ENCODE measurements at regions not wholly inside any gene's neighbourhood (a gene's known extent, or its start where the extent isn't known, plus 50 kb on each side); places are given as distances from the start of the nearest gene placed in this dataset.
A peak's percentile ranks its signal among the peaks of the same experiment; 100 is the strongest.

DNA sequence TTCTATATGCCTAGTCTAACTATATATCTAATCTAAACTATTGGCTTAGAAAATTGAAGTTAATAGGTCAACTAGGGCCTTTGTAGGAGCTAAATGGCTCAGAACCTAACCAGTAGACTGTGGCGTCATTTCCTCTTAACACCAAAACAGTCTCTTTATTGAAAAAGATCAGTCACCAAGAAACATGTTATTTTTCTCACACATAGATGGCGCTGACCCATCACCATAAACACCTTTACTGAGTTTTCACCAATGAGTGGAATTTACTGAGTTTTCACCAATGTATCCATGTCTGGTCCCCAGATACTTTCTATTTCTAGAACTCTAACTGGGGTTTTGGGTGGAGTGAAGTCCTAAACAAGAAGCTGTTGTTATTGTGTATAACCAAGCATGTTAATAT, 636.0 kb downstream of the BCKDHB start:
- TF ChIP-seq, protein P1, sequence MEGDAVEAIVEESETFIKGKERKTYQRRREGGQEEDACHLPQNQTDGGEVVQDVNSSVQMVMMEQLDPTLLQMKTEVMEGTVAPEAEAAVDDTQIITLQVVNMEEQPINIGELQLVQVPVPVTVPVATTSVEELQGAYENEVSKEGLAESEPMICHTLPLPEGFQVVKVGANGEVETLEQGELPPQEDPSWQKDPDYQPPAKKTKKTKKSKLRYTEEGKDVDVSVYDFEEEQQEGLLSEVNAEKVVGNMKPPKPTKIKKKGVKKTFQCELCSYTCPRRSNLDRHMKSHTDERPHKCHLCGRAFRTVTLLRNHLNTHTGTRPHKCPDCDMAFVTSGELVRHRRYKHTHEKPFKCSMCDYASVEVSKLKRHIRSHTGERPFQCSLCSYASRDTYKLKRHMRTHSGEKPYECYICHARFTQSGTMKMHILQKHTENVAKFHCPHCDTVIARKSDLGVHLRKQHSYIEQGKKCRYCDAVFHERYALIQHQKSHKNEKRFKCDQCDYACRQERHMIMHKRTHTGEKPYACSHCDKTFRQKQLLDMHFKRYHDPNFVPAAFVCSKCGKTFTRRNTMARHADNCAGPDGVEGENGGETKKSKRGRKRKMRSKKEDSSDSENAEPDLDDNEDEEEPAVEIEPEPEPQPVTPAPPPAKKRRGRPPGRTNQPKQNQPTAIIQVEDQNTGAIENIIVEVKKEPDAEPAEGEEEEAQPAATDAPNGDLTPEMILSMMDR (conservative IDR thresholded peaks at IDR 0.05; ENCODE audit: low read depth, low read length), result peak; percentile 72
- no peak for TF ChIP-seq EZH2 (IDR thresholded peaks at IDR 0.05; ENCODE audit: borderline replicate concordance, low read depth, low read length, poor library complexity, severe bottlenecking)
